Progenitor cell of endocrine pancreas (in vitro differentiated cells): ENCODE measurements at regions not wholly inside any gene's neighbourhood (a gene's known extent, or its start where the extent isn't known, plus 50 kb on each side); places are given as distances from the start of the nearest gene placed in this dataset.
"Not testable (repeated sequence)": the region's sequence is repeated elsewhere in the genome, so short reads cannot be mapped to it uniquely, and the experiment has no call there.

Source experiments
- DNase-seq: peaks from one replicate; pipeline ENCODE4 v3.0.0; 2021; ENCODE audit warnings: low spot score; ENCODE audit not compliant: unreplicated experiment
- H3K27ac Mint-ChIP-seq: 2 replicates; pipeline ENCODE4 v1.8.0; 2021; ENCODE audit warnings: mild to moderate bottlenecking, moderate library complexity, mixed read lengths
- H3K27me3 Mint-ChIP-seq: 2 replicates; pipeline ENCODE4 v1.8.0; 2021; ENCODE audit warnings: mixed read lengths
- H3K36me3 Mint-ChIP-seq: 2 replicates; pipeline ENCODE4 v1.8.0; 2022; ENCODE audit warnings: mixed read lengths; ENCODE audit not compliant: insufficient read depth
- H3K4me1 Mint-ChIP-seq: 2 replicates; pipeline ENCODE4 v1.8.0; 2021; ENCODE audit warnings: low read depth, mixed read lengths
- H3K4me3 Mint-ChIP-seq: 2 replicates; pipeline ENCODE4 v1.8.0; 2021; ENCODE audit warnings: low read depth, mild to moderate bottlenecking, moderate library complexity, mixed read lengths
- H3K9me3 Mint-ChIP-seq: 2 replicates; pipeline ENCODE4 v1.8.0; 2021; ENCODE audit warnings: low read depth, mixed read lengths
- TF ChIP-seq, protein P1 (sequence below): fragments of 200-600 bp; sonication (generic); IDR thresholded peaks from one replicate; pipeline ENCODE4 v1.5.0; 2021; ENCODE audit warnings: antibody characterized with exemption, mild to moderate bottlenecking; ENCODE audit not compliant: unreplicated experiment

DNA sequence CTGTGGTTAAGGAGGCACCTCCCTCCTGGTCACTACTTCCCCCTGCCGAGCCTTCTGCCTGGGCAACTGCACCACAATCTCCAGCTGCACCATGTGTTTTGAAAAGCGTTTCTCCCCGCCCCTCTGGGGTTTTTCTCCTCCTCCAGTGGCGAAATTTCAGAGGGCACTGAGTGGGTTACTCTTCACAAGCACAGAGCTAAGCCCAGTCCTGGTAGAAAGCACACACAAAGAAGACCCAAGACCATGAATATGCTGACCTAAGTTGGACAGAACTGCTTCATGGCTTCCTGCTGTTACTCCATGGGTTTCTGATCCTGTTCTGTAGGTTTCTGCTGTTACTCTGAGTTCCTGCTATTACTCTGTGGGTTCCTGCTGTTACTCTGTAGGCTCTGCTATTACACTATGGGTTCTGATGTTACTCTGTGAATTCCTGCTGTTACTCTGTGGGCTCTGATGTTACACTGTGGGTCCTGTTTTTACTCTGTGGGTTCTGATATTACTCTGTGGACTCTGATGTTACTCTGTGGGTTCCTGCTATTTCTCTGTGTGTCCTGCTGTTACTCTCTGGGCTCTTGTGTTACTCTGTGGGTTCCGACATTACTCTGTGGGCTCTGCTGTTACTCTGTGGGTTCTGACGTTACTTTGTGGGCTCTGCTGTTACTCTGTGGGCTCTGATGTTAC lies 216.6 kb downstream of the RTP5 start:
- H3K36me3 Mint-ChIP-seq, result no peaks in the 10 kb centered on the region
- peaks cover 9% of the 10 kb centered on the region for H3K27me3 Mint-ChIP-seq
- H3K9me3 Mint-ChIP-seq, result no peaks in the 10 kb centered on the region
- TF ChIP-seq, protein P1, sequence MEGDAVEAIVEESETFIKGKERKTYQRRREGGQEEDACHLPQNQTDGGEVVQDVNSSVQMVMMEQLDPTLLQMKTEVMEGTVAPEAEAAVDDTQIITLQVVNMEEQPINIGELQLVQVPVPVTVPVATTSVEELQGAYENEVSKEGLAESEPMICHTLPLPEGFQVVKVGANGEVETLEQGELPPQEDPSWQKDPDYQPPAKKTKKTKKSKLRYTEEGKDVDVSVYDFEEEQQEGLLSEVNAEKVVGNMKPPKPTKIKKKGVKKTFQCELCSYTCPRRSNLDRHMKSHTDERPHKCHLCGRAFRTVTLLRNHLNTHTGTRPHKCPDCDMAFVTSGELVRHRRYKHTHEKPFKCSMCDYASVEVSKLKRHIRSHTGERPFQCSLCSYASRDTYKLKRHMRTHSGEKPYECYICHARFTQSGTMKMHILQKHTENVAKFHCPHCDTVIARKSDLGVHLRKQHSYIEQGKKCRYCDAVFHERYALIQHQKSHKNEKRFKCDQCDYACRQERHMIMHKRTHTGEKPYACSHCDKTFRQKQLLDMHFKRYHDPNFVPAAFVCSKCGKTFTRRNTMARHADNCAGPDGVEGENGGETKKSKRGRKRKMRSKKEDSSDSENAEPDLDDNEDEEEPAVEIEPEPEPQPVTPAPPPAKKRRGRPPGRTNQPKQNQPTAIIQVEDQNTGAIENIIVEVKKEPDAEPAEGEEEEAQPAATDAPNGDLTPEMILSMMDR, result no peak
- no peak overlapping the region for H3K27ac Mint-ChIP-seq
- peaks cover 10% of the 10 kb centered on the region for H3K4me1 Mint-ChIP-seq
- no peak overlapping the region for H3K4me3 Mint-ChIP-seq
- DNase-seq, result no peak

GRCh38 chr2:242088044-242088443 lies 218.5 kb downstream of the RTP5 start:
- Mint-ChIP-seq H3K27ac (peak overlapping the region; percentile 91), H3K4me3 (peak overlapping the region; percentile 90)
- H3K9me3 Mint-ChIP-seq, H3K36me3 Mint-ChIP-seq, DNase-seq, H3K4me1 Mint-ChIP-seq, H3K27me3 Mint-ChIP-seq: not testable (repeated sequence)

GRCh38 chr2:242088471-242089212 lies 219.1 kb downstream of the RTP5 start:
- H3K27ac Mint-ChIP-seq, result peak overlapping the region; percentile 91
- TF ChIP-seq, protein P1, result no peak
- peaks cover 9% of the 10 kb centered on the region for H3K27me3 Mint-ChIP-seq
- no peaks in the 10 kb centered on the region for H3K9me3 Mint-ChIP-seq
- peak overlapping the region; percentile 90 for H3K4me3 Mint-ChIP-seq
- peak; percentile 92 for DNase-seq
- no peaks in the 10 kb centered on the region for H3K36me3 Mint-ChIP-seq
- peaks cover 6% of the 10 kb centered on the region for H3K4me1 Mint-ChIP-seq

DNA sequence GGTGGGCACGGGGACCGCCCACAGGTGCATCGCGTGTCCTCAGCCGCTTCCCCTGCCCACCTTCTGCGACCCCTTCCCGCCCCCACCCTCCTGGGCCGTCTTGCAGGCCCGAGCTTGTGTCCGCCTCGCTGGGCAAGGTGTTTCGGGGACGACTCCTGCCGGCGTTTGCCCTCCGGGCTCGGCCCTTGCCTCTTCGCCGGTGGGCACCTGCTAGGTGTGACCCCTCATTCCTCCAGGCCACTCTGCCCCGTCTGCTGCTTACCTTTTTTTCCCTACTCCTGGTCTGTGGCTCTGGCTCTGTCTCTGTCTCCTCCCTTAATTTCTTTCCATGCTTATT lies 219.7 kb downstream of the RTP5 start:
- DNase-seq, H3K4me1 Mint-ChIP-seq, H3K27me3 Mint-ChIP-seq, H3K36me3 Mint-ChIP-seq, H3K27ac Mint-ChIP-seq, H3K9me3 Mint-ChIP-seq: not testable (repeated sequence)
- H3K4me3 Mint-ChIP-seq, result peak overlapping the region; percentile 90

DNA sequence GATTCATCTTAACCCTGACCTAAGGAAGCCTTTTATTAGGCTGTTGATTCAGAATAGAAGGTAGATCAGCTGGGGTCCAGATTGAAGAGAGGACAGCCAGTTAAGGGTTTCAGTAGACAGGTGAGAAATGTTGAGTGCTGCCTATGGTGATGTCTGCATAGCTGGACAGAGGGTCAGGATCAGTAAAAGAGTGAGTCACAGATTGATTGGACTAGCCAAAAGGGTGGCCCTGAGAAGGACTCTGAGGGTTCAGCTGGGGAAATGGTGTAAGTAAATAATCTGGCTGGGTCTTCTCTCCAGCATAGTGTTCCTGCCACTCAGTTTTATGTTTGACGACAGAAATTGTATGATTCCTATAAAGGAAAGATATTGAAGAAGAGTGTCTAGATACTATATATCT lies 227.7 kb downstream of the RTP5 start:
- H3K9me3 Mint-ChIP-seq, H3K27me3 Mint-ChIP-seq, H3K4me3 Mint-ChIP-seq, H3K4me1 Mint-ChIP-seq, DNase-seq, H3K36me3 Mint-ChIP-seq: not testable (repeated sequence)
- peak overlapping the region; percentile 15 for H3K27ac Mint-ChIP-seq

GRCh38 chr2:242098034-242098433 lies 228.5 kb downstream of the RTP5 start:
- TF ChIP-seq, protein P1, result no peak
- H3K27ac Mint-ChIP-seq, result no peak overlapping the region
- peaks cover 1% of the 10 kb centered on the region for H3K36me3 Mint-ChIP-seq
- H3K4me1 Mint-ChIP-seq, result peaks cover 2% of the 10 kb centered on the region
- H3K9me3 Mint-ChIP-seq, result no peaks in the 10 kb centered on the region
- no peak for DNase-seq
- no peak overlapping the region for H3K4me3 Mint-ChIP-seq
- H3K27me3 Mint-ChIP-seq, result no peaks in the 10 kb centered on the region
